Immature natural killer cell (primary cell): ENCODE measurements at regions not wholly inside any gene's neighbourhood (a gene's known extent, or its start where the extent isn't known, plus 50 kb on each side); places are given as distances from the start of the nearest gene placed in this dataset.
"Not testable (repeated sequence)": the region's sequence is repeated elsewhere in the genome, so short reads cannot be mapped to it uniquely, and the experiment has no call there.

Experiments
- DNase-seq, 3 donors: peaks; one replicate each; pipeline ENCODE4 v3.0.0; 2022; ENCODE audit warnings: mixed read lengths in 1 of 3
- H3K27ac Mint-ChIP-seq, 6 donors: one replicate each; pipeline ENCODE4 v1.8.0; 2020; ENCODE audit warnings: mixed read lengths in 6 of 6, mild to moderate bottlenecking in 5 of 6, inconsistent platforms in 4 of 6, moderate library complexity in 3 of 6
- H3K27me3 Mint-ChIP-seq, 3 donors: one replicate each; pipeline ENCODE4 v1.8.0; 2020 to 2021; ENCODE audit warnings: low read depth in 3 of 3, mild to moderate bottlenecking in 3 of 3, mixed read lengths in 3 of 3, moderate library complexity in 3 of 3, inconsistent platforms in 1 of 3
- H3K36me3 Mint-ChIP-seq, 3 donors: one replicate each; pipeline ENCODE4 v1.8.0; 2020; ENCODE audit warnings: mixed read lengths in 3 of 3, inconsistent platforms in 2 of 3, mild to moderate bottlenecking in 2 of 3
- H3K4me1 Mint-ChIP-seq, 2 donors: one replicate each; pipeline ENCODE4 v1.8.0; 2020; ENCODE audit warnings: inconsistent platforms in 2 of 2, mild to moderate bottlenecking in 2 of 2, mixed read lengths in 2 of 2, moderate library complexity in 1 of 2
- H3K4me3 Mint-ChIP-seq, 5 donors: one replicate each; pipeline ENCODE4 v1.8.0; 2020; ENCODE audit warnings: mild to moderate bottlenecking in 5 of 5, mixed read lengths in 5 of 5, inconsistent platforms in 3 of 5, moderate library complexity in 3 of 5
- H3K9me3 Mint-ChIP-seq, 6 donors: one replicate each; pipeline ENCODE4 v1.8.0; 2020; ENCODE audit warnings: mild to moderate bottlenecking in 6 of 6, mixed read lengths in 6 of 6, inconsistent platforms in 4 of 6, moderate library complexity in 3 of 6

GRCh38 chr2:35545301-35545700, 810.3 kb upstream of the CRIM1 start:
- Mint-ChIP-seq H3K27me3 (no peaks in the 10 kb centered on the region), H3K9me3 (peaks cover 0 to 6% (median 5%) of the 10 kb centered on the region in 6 donors), H3K27ac (no peak overlapping the region), H3K4me3 (no peak overlapping the region), H3K36me3 (no peaks in the 10 kb centered on the region), H3K4me1 (no peaks in the 10 kb centered on the region)
- no peak for DNase-seq

DNA sequence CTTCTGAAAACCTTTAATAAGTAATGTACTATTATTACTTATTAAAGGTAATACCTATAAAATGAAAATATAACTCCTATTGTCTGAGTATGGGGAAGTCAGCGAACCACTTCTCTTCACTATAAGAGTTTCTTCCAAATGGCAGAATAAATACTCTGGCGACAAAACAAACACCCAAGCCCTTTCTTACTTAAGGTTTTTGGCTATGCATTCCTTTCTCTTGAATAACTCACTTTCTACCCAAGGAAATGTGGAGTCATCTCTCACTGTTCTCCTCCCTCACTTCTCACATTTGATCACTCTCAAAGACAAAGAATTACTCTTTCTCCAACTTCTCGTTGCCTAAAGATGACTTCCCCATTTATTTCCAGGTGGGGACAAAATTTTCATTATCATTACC, 816.8 kb upstream of the CRIM1 start:
- Mint-ChIP-seq H3K27ac (no peak overlapping the region), H3K36me3 (no peaks in the 10 kb centered on the region), H3K27me3 (peaks cover 0 to 2% (median 0%) of the 10 kb centered on the region in 3 donors), H3K4me3 (no peak overlapping the region), H3K9me3 (peaks cover 0 to 19% (median 5%) of the 10 kb centered on the region in 6 donors), H3K4me1 (no peaks in the 10 kb centered on the region)
- no peak for DNase-seq

GRCh38 chr2:35530615-35531135, 824.9 kb upstream of the CRIM1 start:
- Mint-ChIP-seq H3K36me3 (no peaks in the 10 kb centered on the region), H3K27ac (no peak overlapping the region), H3K27me3 (peaks cover 0 to 4% (median 0%) of the 10 kb centered on the region in 3 donors), H3K9me3 (peaks cover 8 to 21% (median 13%) of the 10 kb centered on the region in 6 donors), H3K4me1 (no peaks in the 10 kb centered on the region), H3K4me3 (no peak overlapping the region)
- no peak for DNase-seq

GRCh38 chr2:35526741-35527140, 828.8 kb upstream of the CRIM1 start:
- H3K4me1 Mint-ChIP-seq, result no peaks in the 10 kb centered on the region

DNA sequence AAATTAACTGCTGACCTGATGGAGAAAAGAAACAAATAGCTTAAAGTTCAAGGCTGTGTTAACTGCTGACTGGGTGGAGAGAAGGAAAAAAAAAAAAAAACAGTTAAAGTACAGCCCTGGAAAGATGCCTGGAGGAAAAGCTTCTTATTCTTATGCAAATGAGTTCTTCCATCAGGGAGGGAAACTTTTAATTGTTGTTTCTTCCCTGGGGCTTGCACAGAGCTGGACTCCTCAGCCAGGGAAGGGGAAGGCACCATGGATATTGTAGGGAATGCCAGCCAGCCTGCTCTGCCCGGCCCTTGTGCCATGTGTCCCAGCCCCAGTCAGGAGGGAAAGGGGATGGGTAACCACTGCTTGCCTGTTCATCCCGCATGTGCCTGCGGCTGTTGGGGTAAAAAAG, 833.1 kb upstream of the CRIM1 start:
- peaks cover 1 to 2% (median 2%) of the 10 kb centered on the region in 3 donors for H3K27me3 Mint-ChIP-seq
- DNase-seq, result no peak
- H3K36me3 Mint-ChIP-seq, result no peaks in the 10 kb centered on the region
- H3K9me3 Mint-ChIP-seq, result peaks cover 12 to 40% (median 20%) of the 10 kb centered on the region in 6 donors
- no peaks in the 10 kb centered on the region for H3K4me1 Mint-ChIP-seq
- no peak overlapping the region for H3K4me3 Mint-ChIP-seq
- no peak overlapping the region for H3K27ac Mint-ChIP-seq

More at GRCh38 chr2:35526741-35527140, 828.8 kb upstream of the CRIM1 start:
- no peak overlapping the region for H3K4me3 Mint-ChIP-seq
- no peak for DNase-seq
- no peaks in the 10 kb centered on the region for H3K36me3 Mint-ChIP-seq
- H3K27ac Mint-ChIP-seq, result no peak overlapping the region
- peaks cover 9 to 31% (median 16%) of the 10 kb centered on the region in 6 donors for H3K9me3 Mint-ChIP-seq
- H3K27me3 Mint-ChIP-seq, result peaks cover 1 to 4% (median 2%) of the 10 kb centered on the region in 3 donors

GRCh38 chr2:35510636-35511035, 844.9 kb upstream of the CRIM1 start:
- Mint-ChIP-seq H3K36me3 (no peaks in the 10 kb centered on the region), H3K4me3 (no peak overlapping the region), H3K4me1 (no peaks in the 10 kb centered on the region), H3K27me3 (peaks cover 0 to 2% (median 2%) of the 10 kb centered on the region in 3 donors), H3K9me3 (peaks cover 6 to 31% (median 14%) of the 10 kb centered on the region in 6 donors), H3K27ac (no peak overlapping the region)
- DNase-seq, result no peak

GRCh38 chr2:35508601-35509000, 847.0 kb upstream of the CRIM1 start:
- DNase-seq, result no peak
- Mint-ChIP-seq H3K4me1 (no peaks in the 10 kb centered on the region), H3K36me3 (no peaks in the 10 kb centered on the region), H3K27me3 (peaks cover 0 to 2% (median 0%) of the 10 kb centered on the region in 3 donors), H3K4me3 (no peak overlapping the region), H3K9me3 (peaks cover 2 to 27% (median 10%) of the 10 kb centered on the region in 6 donors), H3K27ac (no peak overlapping the region)

GRCh38 chr2:35504419-35504818, 851.2 kb upstream of the CRIM1 start:
- no peak overlapping the region for H3K27ac Mint-ChIP-seq
- no peak overlapping the region for H3K4me3 Mint-ChIP-seq
- H3K27me3 Mint-ChIP-seq, result no peaks in the 10 kb centered on the region
- peaks cover 0 to 17% (median 5%) of the 10 kb centered on the region in 6 donors for H3K9me3 Mint-ChIP-seq
- H3K4me1 Mint-ChIP-seq, result no peaks in the 10 kb centered on the region
- no peaks in the 10 kb centered on the region for H3K36me3 Mint-ChIP-seq
- DNase-seq, result no peak

GRCh38 chr2:35503738-35504199, 851.8 kb upstream of the CRIM1 start:
- H3K4me1 Mint-ChIP-seq, result no peaks in the 10 kb centered on the region
- H3K27me3 Mint-ChIP-seq, result no peaks in the 10 kb centered on the region
- H3K27ac Mint-ChIP-seq, result no peak overlapping the region
- H3K36me3 Mint-ChIP-seq, result no peaks in the 10 kb centered on the region
- DNase-seq, result no peak
- peaks cover 1 to 15% (median 5%) of the 10 kb centered on the region in 6 donors for H3K9me3 Mint-ChIP-seq
- no peak overlapping the region for H3K4me3 Mint-ChIP-seq

GRCh38 chr2:35503311-35503710, 852.3 kb upstream of the CRIM1 start:
- Mint-ChIP-seq H3K4me1 (no peaks in the 10 kb centered on the region), H3K27ac (no peak overlapping the region), H3K9me3 (peaks cover 2 to 16% (median 6%) of the 10 kb centered on the region in 6 donors), H3K4me3 (no peak overlapping the region), H3K36me3 (no peaks in the 10 kb centered on the region), H3K27me3 (no peaks in the 10 kb centered on the region)
- DNase-seq, result no peak

DNA sequence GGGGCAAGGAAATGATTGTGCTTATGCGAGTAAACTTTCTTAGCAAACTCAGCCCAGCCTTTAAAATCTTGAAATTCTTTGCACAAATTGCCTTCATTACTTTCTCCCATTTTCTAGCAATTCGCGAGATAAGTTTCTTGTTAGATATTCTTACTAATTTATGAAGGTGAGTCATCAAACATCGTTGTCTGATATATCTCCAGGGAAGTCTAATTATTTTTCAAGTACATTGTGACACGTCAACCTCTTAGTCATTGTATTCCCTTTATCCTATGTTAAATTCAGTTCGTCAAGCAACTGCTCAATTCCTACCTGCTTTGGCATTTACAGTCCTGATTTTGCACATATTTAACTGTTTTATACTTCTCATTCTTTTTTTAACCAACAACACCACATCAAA, 854.5 kb upstream of the CRIM1 start:
- H3K27me3 Mint-ChIP-seq, result no peaks in the 10 kb centered on the region
- no peaks in the 10 kb centered on the region for H3K36me3 Mint-ChIP-seq
- no peak overlapping the region for H3K27ac Mint-ChIP-seq
- H3K4me3 Mint-ChIP-seq, result no peak overlapping the region
- no peaks in the 10 kb centered on the region for H3K4me1 Mint-ChIP-seq
- peaks cover 2 to 20% (median 5%) of the 10 kb centered on the region in 6 donors for H3K9me3 Mint-ChIP-seq
- DNase-seq, result no peak

- Mint-ChIP-seq H3K27ac (no peak overlapping the region), H3K27me3 (no peaks in the 10 kb centered on the region), H3K4me3 (no peak overlapping the region), H3K36me3 (no peaks in the 10 kb centered on the region), H3K9me3 (peaks cover 2 to 16% (median 4%) of the 10 kb centered on the region in 6 donors), H3K4me1 (no peaks in the 10 kb centered on the region)
- DNase-seq, result no peak
Measured at GRCh38 chr2:35496022-35496421, 859.6 kb upstream of the CRIM1 start.

DNA sequence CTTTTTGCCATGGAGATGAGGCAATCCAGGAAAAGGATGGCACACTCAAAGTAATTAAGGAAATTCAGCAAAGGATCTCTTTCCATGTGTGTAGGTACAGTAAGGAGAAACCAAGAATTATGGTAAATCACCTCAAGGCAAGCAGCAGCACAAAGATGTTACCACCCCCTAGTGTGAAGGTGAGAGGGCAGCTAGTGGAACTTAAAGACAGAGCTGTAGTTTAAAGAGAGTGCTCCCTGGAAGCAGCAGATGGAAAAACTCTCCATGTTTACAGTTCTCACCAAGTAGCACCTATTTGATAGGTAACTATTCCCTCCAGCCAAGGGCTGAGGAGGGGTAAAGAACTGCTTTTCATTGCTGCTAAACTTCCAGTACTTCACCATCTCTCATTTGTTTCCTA, 860.4 kb upstream of the CRIM1 start:
- Mint-ChIP-seq H3K4me3 (no peak overlapping the region), H3K9me3 (peaks cover 0 to 14% (median 3%) of the 10 kb centered on the region in 6 donors), H3K27me3 (no peaks in the 10 kb centered on the region), H3K36me3 (no peaks in the 10 kb centered on the region), H3K27ac (no peak overlapping the region), H3K4me1 (no peaks in the 10 kb centered on the region)
- no peak for DNase-seq

- peaks cover 5 to 19% (median 9%) of the 10 kb centered on the region in 6 donors for H3K9me3 Mint-ChIP-seq
- not testable (repeated sequence) for H3K4me1 Mint-ChIP-seq, H3K27ac Mint-ChIP-seq, H3K4me3 Mint-ChIP-seq, H3K27me3 Mint-ChIP-seq, DNase-seq, H3K36me3 Mint-ChIP-seq
Measured at GRCh38 chr2:35478121-35478520, 877.5 kb upstream of the CRIM1 start.

DNA sequence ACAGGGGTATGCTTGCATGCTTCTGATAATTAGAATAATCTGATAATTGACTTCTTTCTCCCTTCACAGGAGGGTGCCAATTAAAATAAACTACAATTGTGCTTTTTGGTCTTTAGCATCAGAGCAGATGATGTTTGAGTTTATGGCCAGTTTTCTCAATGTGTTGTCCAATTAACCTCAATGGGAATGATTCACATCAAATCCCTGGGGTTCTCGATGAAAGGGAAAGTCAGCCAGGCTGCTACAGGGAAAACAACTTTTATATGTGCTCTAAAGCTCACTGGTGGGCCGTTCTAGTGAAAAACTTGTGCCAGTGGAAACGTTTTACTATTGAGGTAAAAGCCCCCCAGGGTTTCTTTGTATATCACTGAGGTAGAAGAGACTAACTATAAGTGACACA, 887.3 kb upstream of the CRIM1 start:
- no peak for DNase-seq
- no peak overlapping the region for H3K4me3 Mint-ChIP-seq
- H3K36me3 Mint-ChIP-seq, result no peaks in the 10 kb centered on the region
- no peak overlapping the region for H3K27ac Mint-ChIP-seq
- H3K4me1 Mint-ChIP-seq, result no peaks in the 10 kb centered on the region
- peaks cover 0 to 2% (median 2%) of the 10 kb centered on the region in 3 donors for H3K27me3 Mint-ChIP-seq
- peaks cover 0 to 5% (median 3%) of the 10 kb centered on the region in 6 donors for H3K9me3 Mint-ChIP-seq
